Neural progenitor cell (in vitro differentiated cells): ENCODE measurements at regions not wholly inside any gene's neighbourhood (a gene's known extent, or its start where the extent isn't known, plus 50 kb on each side); places are given as distances from the start of the nearest gene placed in this dataset.
"Not testable (repeated sequence)": the region's sequence is repeated elsewhere in the genome, so short reads cannot be mapped to it uniquely, and the experiment has no call there.

Experiments
- DNase-seq: peaks from one replicate; pipeline ENCODE4 v3.0.0-alpha.2; 2016; ENCODE audit warnings: low spot score
- H2AFZ ChIP-seq: fragments of 200-600 bp; sonication (generic); replicated peaks from 2 replicates; pipeline ENCODE4 v1.6.1; 2016; ENCODE audit warnings: antibody characterized with exemption
- H3F3A ChIP-seq: fragments of 200-600 bp; sonication (generic); 2 replicates; pipeline ENCODE4 v1.6.1; 2016; ENCODE audit warnings: antibody characterized with exemption, low read depth
- H3K27ac ChIP-seq: fragments of 200-600 bp; sonication (generic); 2 replicates; pipeline ENCODE4 v1.5.1; 2016; ENCODE audit warnings: mild to moderate bottlenecking
- H3K27me3 ChIP-seq: fragments of 200-600 bp; sonication (generic); 2 replicates; pipeline ENCODE4 v1.6.1; 2016; ENCODE audit warnings: mild to moderate bottlenecking, moderate library complexity
- H3K36me3 ChIP-seq: fragments of 200-600 bp; sonication (generic); 2 replicates; pipeline ENCODE4 v1.5.1; 2016
- H3K4me1 ChIP-seq: fragments of 200-600 bp; sonication (generic); 2 replicates; pipeline ENCODE4 v1.6.1; 2016; ENCODE audit warnings: mixed run types
- H3K4me2 ChIP-seq: fragments of 200-600 bp; sonication (generic); 2 replicates; pipeline ENCODE4 v1.6.1; 2016
- H3K4me3 ChIP-seq: fragments of 200-600 bp; sonication (generic); 2 replicates; pipeline ENCODE4 v1.5.1; 2016
- H3K79me2 ChIP-seq: fragments of 200-600 bp; sonication (generic); 2 replicates; pipeline ENCODE4 v1.6.1; 2016; ENCODE audit warnings: low read depth
- H3K9ac ChIP-seq: fragments of 200-600 bp; sonication (generic); 2 replicates; pipeline ENCODE4 v1.6.1; 2016
- H3K9me3 ChIP-seq: fragments of 200-600 bp; sonication (generic); 2 replicates; pipeline ENCODE4 v1.5.1; 2016; ENCODE audit warnings: low read depth
- H4K20me1 ChIP-seq: fragments of 200-600 bp; sonication (generic); 2 replicates; pipeline ENCODE4 v1.6.1; 2016; ENCODE audit warnings: low read depth
- H3K27ac Mint-ChIP-seq: 3 replicates; pipeline ENCODE4 v1.8.0; 2021; ENCODE audit warnings: mixed read lengths
- H3K27me3 Mint-ChIP-seq: 2 replicates; pipeline ENCODE4 v1.8.0; 2022; ENCODE audit warnings: low read depth, mild to moderate bottlenecking, inconsistent platforms, moderate library complexity, mixed read lengths; ENCODE audit not compliant: insufficient read depth
- H3K36me3 Mint-ChIP-seq: 3 replicates; pipeline ENCODE4 v1.8.0; 2021; ENCODE audit warnings: mixed read lengths
- H3K4me1 Mint-ChIP-seq: 3 replicates; pipeline ENCODE4 v1.8.0; 2021; ENCODE audit warnings: mixed read lengths
- H3K4me3 Mint-ChIP-seq: 3 replicates; pipeline ENCODE4 v1.8.0; 2021; ENCODE audit warnings: mild to moderate bottlenecking, moderate library complexity, mixed read lengths
- H3K9me3 Mint-ChIP-seq: 3 replicates; pipeline ENCODE4 v1.8.0; 2020; ENCODE audit warnings: mixed read lengths
- EZH2 ChIP-seq: fragments of 200-600 bp; sonication (generic); IDR thresholded peaks from 2 replicates; pipeline ENCODE4 v1.6.1; 2017; ENCODE audit warnings: antibody characterized with exemption, mild to moderate bottlenecking, moderate library complexity
- EZH2phosphoT487 ChIP-seq: fragments of 200-600 bp; sonication (generic); IDR thresholded peaks from 2 replicates; pipeline ENCODE4 v1.6.1; 2017; ENCODE audit warnings: antibody characterized with exemption
- TF ChIP-seq, protein P1 (sequence below): fragments of 200-600 bp; sonication (generic); IDR thresholded peaks from 2 replicates; pipeline ENCODE4 v1.5.1; 2017; ENCODE audit warnings: antibody characterized with exemption, mild to moderate bottlenecking

GRCh38 chr6:22206106-22206505, 90.7 kb downstream of the PRL start:
- TF ChIP-seq EZH2phosphoT487 (no peak), EZH2 (no peak)
- TF ChIP-seq, protein P1, sequence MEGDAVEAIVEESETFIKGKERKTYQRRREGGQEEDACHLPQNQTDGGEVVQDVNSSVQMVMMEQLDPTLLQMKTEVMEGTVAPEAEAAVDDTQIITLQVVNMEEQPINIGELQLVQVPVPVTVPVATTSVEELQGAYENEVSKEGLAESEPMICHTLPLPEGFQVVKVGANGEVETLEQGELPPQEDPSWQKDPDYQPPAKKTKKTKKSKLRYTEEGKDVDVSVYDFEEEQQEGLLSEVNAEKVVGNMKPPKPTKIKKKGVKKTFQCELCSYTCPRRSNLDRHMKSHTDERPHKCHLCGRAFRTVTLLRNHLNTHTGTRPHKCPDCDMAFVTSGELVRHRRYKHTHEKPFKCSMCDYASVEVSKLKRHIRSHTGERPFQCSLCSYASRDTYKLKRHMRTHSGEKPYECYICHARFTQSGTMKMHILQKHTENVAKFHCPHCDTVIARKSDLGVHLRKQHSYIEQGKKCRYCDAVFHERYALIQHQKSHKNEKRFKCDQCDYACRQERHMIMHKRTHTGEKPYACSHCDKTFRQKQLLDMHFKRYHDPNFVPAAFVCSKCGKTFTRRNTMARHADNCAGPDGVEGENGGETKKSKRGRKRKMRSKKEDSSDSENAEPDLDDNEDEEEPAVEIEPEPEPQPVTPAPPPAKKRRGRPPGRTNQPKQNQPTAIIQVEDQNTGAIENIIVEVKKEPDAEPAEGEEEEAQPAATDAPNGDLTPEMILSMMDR = no peak
- Histone ChIP-seq H4K20me1 (no peaks in the 10 kb centered on the region), H3K4me1 (no peaks in the 10 kb centered on the region), H3K9me3 (no peaks in the 10 kb centered on the region), H3K79me2 (no peaks in the 10 kb centered on the region), H3K27me3 (no peaks in the 10 kb centered on the region), H3F3A (no peaks in the 10 kb centered on the region), H3K4me2 (no peak overlapping the region), H3K4me3 (no peak overlapping the region), H3K27ac (no peak overlapping the region), H3K36me3 (peaks cover 5% of the 10 kb centered on the region), H3K9ac (no peak overlapping the region), H2AFZ (no peak overlapping the region)
- Mint-ChIP-seq H3K4me1 (peaks cover 6% of the 10 kb centered on the region), H3K4me3 (no peak overlapping the region), H3K36me3 (peaks cover 12% of the 10 kb centered on the region), H3K9me3 (peaks cover 10% of the 10 kb centered on the region), H3K27ac (no peak overlapping the region), H3K27me3 (peaks cover 5% of the 10 kb centered on the region)
- DNase-seq = no peak

DNA sequence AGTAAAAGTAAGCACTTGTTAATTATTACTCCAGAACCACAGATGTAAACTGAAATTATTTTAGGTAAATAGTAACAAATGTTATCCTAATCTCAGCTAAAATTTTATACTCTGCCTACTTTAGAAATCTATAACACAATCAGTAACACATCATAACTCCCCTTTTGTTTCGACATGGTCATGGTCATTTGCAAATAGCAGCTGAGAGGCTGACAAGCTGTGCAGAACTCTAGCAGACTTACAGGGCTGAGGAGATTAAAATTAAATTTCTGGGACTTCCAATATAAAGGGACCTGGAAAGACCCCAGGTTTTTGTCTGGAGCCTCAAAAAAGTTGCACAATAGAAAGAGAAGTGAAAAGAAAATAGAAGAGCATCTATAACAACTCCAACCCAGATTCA, 88.8 kb downstream of the PRL start:
- H3K4me3 Mint-ChIP-seq = no peak overlapping the region
- Histone ChIP-seq H2AFZ (no peak overlapping the region), H3K27me3 (no peaks in the 10 kb centered on the region), H3K4me2 (no peak overlapping the region), H4K20me1 (no peaks in the 10 kb centered on the region), H3K36me3 (peaks cover 5% of the 10 kb centered on the region), H3K4me3 (no peak overlapping the region), H3K9ac (no peak overlapping the region), H3K79me2 (no peaks in the 10 kb centered on the region), H3K27ac (no peak overlapping the region), H3K9me3 (no peaks in the 10 kb centered on the region), H3F3A (no peaks in the 10 kb centered on the region), H3K4me1 (no peaks in the 10 kb centered on the region)
- peaks cover 5% of the 10 kb centered on the region for H3K27me3 Mint-ChIP-seq
- H3K27ac Mint-ChIP-seq = no peak overlapping the region
- peaks cover 10% of the 10 kb centered on the region for H3K9me3 Mint-ChIP-seq
- H3K36me3 Mint-ChIP-seq = peaks cover 12% of the 10 kb centered on the region
- no peak for TF ChIP-seq EZH2
- TF ChIP-seq, protein P1 = no peak
- no peak for TF ChIP-seq EZH2phosphoT487
- peaks cover 6% of the 10 kb centered on the region for H3K4me1 Mint-ChIP-seq
- DNase-seq = no peak

DNA sequence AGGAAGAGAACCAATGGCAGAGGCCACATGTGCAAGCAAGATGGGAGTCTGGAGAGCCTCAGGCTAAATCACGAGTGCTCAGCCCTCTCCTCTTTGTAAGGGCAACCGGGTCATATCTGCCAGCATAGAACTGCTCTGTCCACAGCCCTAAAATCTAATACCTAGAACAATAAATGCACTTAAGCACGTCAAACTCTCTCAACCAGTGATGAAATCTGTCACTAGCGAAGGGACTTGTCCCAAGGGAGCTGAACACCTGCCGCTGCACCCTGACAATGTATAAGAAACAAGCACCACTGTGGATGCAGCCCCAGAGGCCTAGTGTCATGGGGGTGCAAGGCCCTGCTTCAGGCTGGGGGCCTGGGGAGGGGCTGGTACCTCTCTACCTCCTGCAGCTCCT, 82.5 kb downstream of the PRL start:
- no peak overlapping the region for H2AFZ ChIP-seq
- H3K9me3 ChIP-seq = no peaks in the 10 kb centered on the region
- Mint-ChIP-seq H3K4me1 (no peaks in the 10 kb centered on the region), H3K36me3 (peaks cover 5% of the 10 kb centered on the region), H3K9me3 (peaks cover 5% of the 10 kb centered on the region), H3K27me3 (peaks cover under 1% of the 10 kb centered on the region), H3K27ac (no peak overlapping the region), H3K4me3 (no peak overlapping the region)
- no peak overlapping the region for H3K4me2 ChIP-seq
- no peaks in the 10 kb centered on the region for H3K36me3 ChIP-seq
- H3K4me3 ChIP-seq = no peak overlapping the region
- no peaks in the 10 kb centered on the region for H3F3A ChIP-seq
- no peaks in the 10 kb centered on the region for H3K27me3 ChIP-seq
- no peak overlapping the region for H3K9ac ChIP-seq
- no peaks in the 10 kb centered on the region for H4K20me1 ChIP-seq
- TF ChIP-seq EZH2 (no peak), EZH2phosphoT487 (no peak)
- TF ChIP-seq, protein P1 = no peak
- H3K4me1 ChIP-seq = no peaks in the 10 kb centered on the region
- H3K79me2 ChIP-seq = peaks cover 4% of the 10 kb centered on the region
- no peak for DNase-seq
- H3K27ac ChIP-seq = no peak overlapping the region

DNA sequence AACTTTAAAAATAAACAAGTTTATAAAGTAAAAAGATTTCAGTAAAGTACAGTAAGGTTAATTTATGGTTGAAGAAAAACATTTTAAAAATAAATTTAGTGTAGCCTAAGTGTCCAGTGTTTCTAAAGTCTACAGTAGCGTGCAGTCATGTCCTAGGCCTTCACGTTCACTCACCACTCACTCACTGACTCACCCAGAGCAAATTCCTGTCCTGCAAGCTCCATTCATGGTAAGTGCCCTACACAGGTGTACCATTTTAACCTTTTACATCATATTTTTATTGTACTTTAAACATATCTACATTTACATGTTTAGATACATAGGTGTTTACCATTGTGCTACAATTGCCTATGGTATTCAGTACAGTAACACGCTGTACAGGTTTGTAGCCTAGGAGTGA, 81.4 kb downstream of the PRL start:
- H3K4me1 ChIP-seq, H3K4me3 Mint-ChIP-seq, H3K36me3 Mint-ChIP-seq, H3K4me3 ChIP-seq, H3K4me1 Mint-ChIP-seq, H3K27ac Mint-ChIP-seq, H3K27ac ChIP-seq, H3K4me2 ChIP-seq, H3K9ac ChIP-seq, H2AFZ ChIP-seq, H3K36me3 ChIP-seq, H3K79me2 ChIP-seq, DNase-seq, H3K9me3 Mint-ChIP-seq, H3K27me3 ChIP-seq, H3F3A ChIP-seq, H3K27me3 Mint-ChIP-seq, H3K9me3 ChIP-seq, H4K20me1 ChIP-seq: not testable (repeated sequence)
